OCI-LY7 (cell line): ENCODE measurements at regions not wholly inside any gene's neighbourhood (a gene's known extent, or its start where the extent isn't known, plus 50 kb on each side); places are given as distances from the start of the nearest gene placed in this dataset.

Experiments
- BruUV-seq: library from RNA; stranded (reverse); fragments of 400-500 nt; replicated peaks from 2 replicates; lab custom pipeline; 2021; lab: Mats Ljungman, UMichigan
- CTCF ChIA-PET: fragments of 300-600 bp; sonication (Branson Sonifier 250); formaldehyde crosslinking; loops from one replicate; lab custom pipeline; 2022; ENCODE audit warnings: antibody characterized with exemption; ENCODE audit not compliant: unreplicated experiment; lab: Charles Lee
- POLR2A ChIA-PET: fragments of 300-600 bp; sonication (Branson Sonifier 250); formaldehyde crosslinking; loops from one replicate; lab custom pipeline; 2022; ENCODE audit warnings: antibody characterized with exemption; lab: Charles Lee
- DNase-seq: peaks from one replicate; pipeline ENCODE4 v3.0.0-alpha.2; 2015; ENCODE audit warnings: low spot score
- H2AFZ ChIP-seq: fragments of 200-600 bp; sonication (generic), shearing (Covaris generic); 2 replicates; pipeline ENCODE4 v1.6.1; 2014; ENCODE audit warnings: mild to moderate bottlenecking, antibody characterized with exemption, low read length, moderate library complexity
- H3K27ac ChIP-seq: fragments of 200-600 bp; sonication (generic); 2 replicates; pipeline ENCODE4 v1.5.1; 2014; ENCODE audit warnings: mixed run types, low read depth, mild to moderate bottlenecking, moderate library complexity, low read length, inconsistent platforms; ENCODE audit not compliant: poor library complexity, severe bottlenecking
- H3K36me3 ChIP-seq: fragments of 200-600 bp; sonication (generic); 2 replicates; pipeline ENCODE4 v1.6.1; 2014; ENCODE audit warnings: mild to moderate bottlenecking, antibody characterized with exemption, low read length, moderate library complexity, mixed read lengths; ENCODE audit not compliant: insufficient read depth
- H3K4me1 ChIP-seq: fragments of 200-600 bp; sonication (generic); 2 replicates; pipeline ENCODE4 v1.5.1; 2014; ENCODE audit warnings: mild to moderate bottlenecking, low read length; ENCODE audit not compliant: insufficient read depth, poor library complexity, severe bottlenecking
- H3K4me2 ChIP-seq: fragments of 200-600 bp; sonication (generic); 2 replicates; pipeline ENCODE4 v1.6.1; 2014; ENCODE audit warnings: mild to moderate bottlenecking, low read length
- H3K4me3 ChIP-seq: fragments of 200-600 bp; sonication (generic); 2 replicates; pipeline ENCODE4 v1.5.1; 2014; ENCODE audit warnings: mild to moderate bottlenecking, low read depth, low read length; ENCODE audit not compliant: poor library complexity, severe bottlenecking
- H3K79me2 ChIP-seq: fragments of 200-600 bp; sonication (generic); 2 replicates; pipeline ENCODE4 v1.6.1; 2016; ENCODE audit warnings: low read depth, mild to moderate bottlenecking, low read length, moderate library complexity, mixed read lengths; ENCODE audit not compliant: insufficient read depth
- H3K9me2 ChIP-seq: fragments of 200-600 bp; sonication (generic); 2 replicates; pipeline ENCODE4 v1.6.1; 2016; ENCODE audit warnings: mild to moderate bottlenecking, low read length, mixed read lengths; ENCODE audit not compliant: insufficient read depth
- H3K9me3 ChIP-seq: fragments of 200-600 bp; sonication (generic); 2 replicates; pipeline ENCODE4 v1.6.1; 2014; ENCODE audit warnings: mild to moderate bottlenecking, mixed run types, low read length, mixed read lengths
- H4K20me1 ChIP-seq: fragments of 200-600 bp; sonication (generic); 2 replicates; pipeline ENCODE4 v1.6.1; 2014; ENCODE audit warnings: mild to moderate bottlenecking, antibody characterized with exemption, low read length, moderate library complexity, mixed read lengths; ENCODE audit not compliant: insufficient read depth
- EZH2phosphoT487 ChIP-seq: fragments of 200-600 bp; sonication (generic); IDR thresholded peaks from 2 replicates; pipeline ENCODE4 v1.6.1; 2018; ENCODE audit warnings: low read depth, borderline replicate concordance, mild to moderate bottlenecking, mixed run types, antibody characterized with exemption, low read length, moderate library complexity, mixed read lengths
- intact Hi-C: fragments of 100-400 bp; cut with micrococcal nuclease; formaldehyde crosslinking; loops from one replicate; pipeline ENCODE4 v1.10.0; 2022; ENCODE audit not compliant: unreplicated experiment
- TF ChIP-seq, protein P1 (sequence below): fragments of 200-600 bp; sonication (generic); conservative IDR thresholded peaks from 2 replicates; pipeline ENCODE4 v1.5.1; 2014; ENCODE audit warnings: mild to moderate bottlenecking, antibody characterized with exemption, low read length, moderate library complexity, mixed read lengths

DNA sequence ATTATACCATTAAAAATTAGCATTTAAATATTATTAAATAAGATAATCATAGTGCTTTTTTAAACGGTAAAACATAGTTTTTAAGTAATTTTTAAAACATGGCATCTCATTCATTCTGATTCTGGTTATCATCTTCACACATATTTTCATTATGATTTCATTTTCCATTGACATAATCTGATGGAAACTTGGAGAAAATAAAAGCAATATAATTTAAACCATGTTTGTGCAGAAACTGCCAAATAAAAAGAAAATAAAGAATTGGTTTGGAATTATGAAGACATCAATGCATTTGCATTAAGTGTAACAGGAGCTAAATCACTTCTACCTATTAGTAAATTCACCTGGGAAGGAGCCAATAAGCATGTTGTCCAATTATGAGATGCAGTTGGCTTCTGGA, 490.1 kb upstream of the CD180 start:
- Histone ChIP-seq H3K9me3 (no peaks in the 10 kb centered on the region), H4K20me1 (no peaks in the 10 kb centered on the region), H3K27ac (no peak overlapping the region), H3K36me3 (no peaks in the 10 kb centered on the region), H2AFZ (no peak overlapping the region), H3K79me2 (no peaks in the 10 kb centered on the region), H3K4me3 (no peak overlapping the region), H3K4me2 (no peak overlapping the region), H3K4me1 (no peaks in the 10 kb centered on the region), H3K9me2 (no peaks in the 10 kb centered on the region)
- no TSS peak for BruUV-seq
- CTCF ChIA-PET, result no interaction called here
- TF ChIP-seq, protein P1, sequence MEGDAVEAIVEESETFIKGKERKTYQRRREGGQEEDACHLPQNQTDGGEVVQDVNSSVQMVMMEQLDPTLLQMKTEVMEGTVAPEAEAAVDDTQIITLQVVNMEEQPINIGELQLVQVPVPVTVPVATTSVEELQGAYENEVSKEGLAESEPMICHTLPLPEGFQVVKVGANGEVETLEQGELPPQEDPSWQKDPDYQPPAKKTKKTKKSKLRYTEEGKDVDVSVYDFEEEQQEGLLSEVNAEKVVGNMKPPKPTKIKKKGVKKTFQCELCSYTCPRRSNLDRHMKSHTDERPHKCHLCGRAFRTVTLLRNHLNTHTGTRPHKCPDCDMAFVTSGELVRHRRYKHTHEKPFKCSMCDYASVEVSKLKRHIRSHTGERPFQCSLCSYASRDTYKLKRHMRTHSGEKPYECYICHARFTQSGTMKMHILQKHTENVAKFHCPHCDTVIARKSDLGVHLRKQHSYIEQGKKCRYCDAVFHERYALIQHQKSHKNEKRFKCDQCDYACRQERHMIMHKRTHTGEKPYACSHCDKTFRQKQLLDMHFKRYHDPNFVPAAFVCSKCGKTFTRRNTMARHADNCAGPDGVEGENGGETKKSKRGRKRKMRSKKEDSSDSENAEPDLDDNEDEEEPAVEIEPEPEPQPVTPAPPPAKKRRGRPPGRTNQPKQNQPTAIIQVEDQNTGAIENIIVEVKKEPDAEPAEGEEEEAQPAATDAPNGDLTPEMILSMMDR, result no peak
- TF ChIP-seq EZH2phosphoT487, result no peak
- no peak for DNase-seq
- POLR2A ChIA-PET, result no interaction called here
- intact Hi-C loops, result no loop called here

DNA sequence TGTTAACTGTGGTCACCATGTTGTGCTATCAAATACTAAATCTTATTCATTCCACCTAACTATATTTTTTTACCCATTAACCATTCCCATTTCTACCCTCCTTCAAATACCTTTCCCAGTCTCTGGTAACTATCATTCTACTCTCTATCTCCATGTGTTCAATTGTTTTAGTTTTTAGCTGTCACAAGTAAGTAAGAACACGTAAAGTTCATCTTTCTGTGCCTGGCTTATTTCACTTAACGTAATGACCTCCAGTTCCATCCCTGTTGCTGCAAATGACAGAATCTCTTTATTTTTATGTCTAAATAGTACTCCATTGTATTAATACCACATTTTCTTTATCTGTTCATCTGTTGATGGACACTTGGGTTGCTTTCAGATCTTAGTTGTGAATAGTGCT, 485.1 kb upstream of the CD180 start:
- Histone ChIP-seq H3K4me1 (no peaks in the 10 kb centered on the region), H2AFZ (no peak overlapping the region), H4K20me1 (no peaks in the 10 kb centered on the region), H3K27ac (no peak overlapping the region), H3K9me2 (no peaks in the 10 kb centered on the region), H3K79me2 (no peaks in the 10 kb centered on the region), H3K36me3 (no peaks in the 10 kb centered on the region), H3K4me2 (no peak overlapping the region), H3K9me3 (no peaks in the 10 kb centered on the region), H3K4me3 (no peak overlapping the region)
- TF ChIP-seq EZH2phosphoT487, result no peak
- TF ChIP-seq, protein P1, result no peak
- no TSS peak for BruUV-seq
- ChIA-PET POLR2A (interaction anchor here (0.6 kb wide), 1 partner anchor 30 kb away, joined by 3 read pairs; no protein-coding TSS in a partner anchor), CTCF (no interaction called here)
- intact Hi-C loops, result no loop called here
- no peak for DNase-seq

DNA sequence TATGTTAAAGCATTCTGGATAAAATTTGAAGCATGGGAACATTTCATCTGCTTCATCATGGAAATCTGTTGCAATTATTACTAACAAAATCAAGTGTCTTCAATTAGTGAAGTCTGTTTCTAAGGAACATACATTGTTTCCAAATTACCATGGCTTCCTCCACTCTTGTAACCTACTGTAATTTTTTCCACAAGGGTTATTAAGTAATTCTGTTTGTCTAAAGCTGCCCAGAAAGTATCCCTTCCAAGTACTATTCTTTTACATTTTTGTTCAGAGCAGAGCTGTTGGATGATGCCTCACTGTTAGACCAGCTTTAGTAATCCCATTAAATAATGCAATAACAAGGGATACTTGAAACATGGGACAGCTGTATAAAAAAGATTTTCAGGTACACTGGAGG, 483.5 kb upstream of the CD180 start:
- Histone ChIP-seq H3K4me2 (no peak overlapping the region), H3K36me3 (no peaks in the 10 kb centered on the region), H3K9me2 (no peaks in the 10 kb centered on the region), H3K27ac (no peak overlapping the region), H3K4me1 (no peaks in the 10 kb centered on the region), H3K79me2 (no peaks in the 10 kb centered on the region), H3K9me3 (no peaks in the 10 kb centered on the region), H4K20me1 (no peaks in the 10 kb centered on the region), H3K4me3 (no peak overlapping the region), H2AFZ (no peak overlapping the region)
- no TSS peak for BruUV-seq
- TF ChIP-seq, protein P1, result no peak
- no peak for TF ChIP-seq EZH2phosphoT487
- DNase-seq, result no peak
- ChIA-PET POLR2A (no interaction called here), CTCF (no interaction called here)
- intact Hi-C loops, result no loop called here
